Osteoblast (primary cell): ENCODE measurements at regions not wholly inside any gene's neighbourhood (a gene's known extent, or its start where the extent isn't known, plus 50 kb on each side); places are given as distances from the start of the nearest gene placed in this dataset.

Source experiments
- DNase-seq: peaks from one replicate; pipeline ENCODE4 v3.0.0; 2011; ENCODE audit warnings: low spot score, mixed read lengths; ENCODE audit not compliant: insufficient read length; ENCODE audit errors: missing footprints
- H2AFZ ChIP-seq: 2 replicates; pipeline ENCODE4 v1.6.0; 2011; ENCODE audit warnings: mild to moderate bottlenecking, low read length
- H3K27ac ChIP-seq: 2 replicates; pipeline ENCODE4 v1.5.1; 2011; ENCODE audit warnings: mild to moderate bottlenecking, low read depth, low read length, moderate library complexity
- H3K27me3 ChIP-seq: 2 replicates; pipeline ENCODE4 v1.6.0; 2012; ENCODE audit warnings: mild to moderate bottlenecking, control low read depth, inconsistent platforms, low read length, moderate library complexity; ENCODE audit not compliant: insufficient read depth
- H3K36me3 ChIP-seq: 2 replicates; pipeline ENCODE4 v1.5.1; 2011; ENCODE audit warnings: mild to moderate bottlenecking, low read length, control low read depth, moderate library complexity; ENCODE audit not compliant: insufficient read depth
- H3K4me1 ChIP-seq: 2 replicates; pipeline ENCODE4 v1.5.1; 2011; ENCODE audit warnings: mild to moderate bottlenecking, low read length, control low read depth, moderate library complexity; ENCODE audit not compliant: insufficient read depth
- H3K4me2 ChIP-seq: 2 replicates; pipeline ENCODE4 v1.6.0; 2011; ENCODE audit warnings: mild to moderate bottlenecking, low read length; ENCODE audit not compliant: insufficient read depth
- H3K4me3 ChIP-seq: fragments of 200-600 bp; sonication (generic); 3 replicates; pipeline ENCODE4 v1.5.1; 2012; ENCODE audit warnings: mild to moderate bottlenecking, low read length, inconsistent platforms; ENCODE audit not compliant: insufficient read depth
- H3K79me2 ChIP-seq: 2 replicates; pipeline ENCODE4 v1.6.0; 2012; ENCODE audit warnings: mild to moderate bottlenecking, low read length, control low read depth, inconsistent platforms; ENCODE audit not compliant: insufficient read depth
- H3K9me3 ChIP-seq: 2 replicates; pipeline ENCODE4 v1.5.1; 2011; ENCODE audit warnings: low read depth, low read length, control low read depth
- H4K20me1 ChIP-seq: 2 replicates; pipeline ENCODE4 v1.6.0; 2012; ENCODE audit warnings: mild to moderate bottlenecking, low read length, control low read depth; ENCODE audit not compliant: insufficient read depth
- TF ChIP-seq, protein P1 (sequence below): IDR thresholded peaks from 2 replicates; pipeline ENCODE4 v1.5.1; 2011; ENCODE audit warnings: mild to moderate bottlenecking, low read depth, low read length, moderate library complexity; ENCODE audit errors: extremely low read depth

DNA sequence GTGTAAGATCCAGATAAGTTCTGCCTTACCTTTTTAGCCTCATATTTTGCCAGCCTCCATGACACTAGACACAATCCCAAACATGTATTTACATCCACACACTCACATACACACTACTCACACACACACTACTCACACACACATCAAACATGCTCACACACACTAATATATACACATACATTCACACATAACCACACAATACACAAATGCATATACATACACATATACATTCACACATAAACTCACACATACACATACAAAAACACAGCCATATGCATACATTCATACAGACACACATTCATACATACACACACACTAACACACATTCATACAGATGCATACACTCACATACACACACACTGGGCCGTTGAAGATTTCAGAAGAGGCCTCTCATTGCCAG is 109.5 kb downstream of the MAIP1 start:
- H3K79me2 ChIP-seq = no peaks in the 10 kb centered on the region
- H3K4me3 ChIP-seq = no peak overlapping the region
- H3K4me1 ChIP-seq = no peaks in the 10 kb centered on the region
- no peak overlapping the region for H2AFZ ChIP-seq
- H3K4me2 ChIP-seq = no peak overlapping the region
- TF ChIP-seq, protein P1, sequence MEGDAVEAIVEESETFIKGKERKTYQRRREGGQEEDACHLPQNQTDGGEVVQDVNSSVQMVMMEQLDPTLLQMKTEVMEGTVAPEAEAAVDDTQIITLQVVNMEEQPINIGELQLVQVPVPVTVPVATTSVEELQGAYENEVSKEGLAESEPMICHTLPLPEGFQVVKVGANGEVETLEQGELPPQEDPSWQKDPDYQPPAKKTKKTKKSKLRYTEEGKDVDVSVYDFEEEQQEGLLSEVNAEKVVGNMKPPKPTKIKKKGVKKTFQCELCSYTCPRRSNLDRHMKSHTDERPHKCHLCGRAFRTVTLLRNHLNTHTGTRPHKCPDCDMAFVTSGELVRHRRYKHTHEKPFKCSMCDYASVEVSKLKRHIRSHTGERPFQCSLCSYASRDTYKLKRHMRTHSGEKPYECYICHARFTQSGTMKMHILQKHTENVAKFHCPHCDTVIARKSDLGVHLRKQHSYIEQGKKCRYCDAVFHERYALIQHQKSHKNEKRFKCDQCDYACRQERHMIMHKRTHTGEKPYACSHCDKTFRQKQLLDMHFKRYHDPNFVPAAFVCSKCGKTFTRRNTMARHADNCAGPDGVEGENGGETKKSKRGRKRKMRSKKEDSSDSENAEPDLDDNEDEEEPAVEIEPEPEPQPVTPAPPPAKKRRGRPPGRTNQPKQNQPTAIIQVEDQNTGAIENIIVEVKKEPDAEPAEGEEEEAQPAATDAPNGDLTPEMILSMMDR = no peak
- DNase-seq = no peak
- H3K9me3 ChIP-seq = no peaks in the 10 kb centered on the region
- no peaks in the 10 kb centered on the region for H3K36me3 ChIP-seq
- H3K27ac ChIP-seq = no peak overlapping the region
- H3K27me3 ChIP-seq = peaks cover 11% of the 10 kb centered on the region
- no peaks in the 10 kb centered on the region for H4K20me1 ChIP-seq

DNA sequence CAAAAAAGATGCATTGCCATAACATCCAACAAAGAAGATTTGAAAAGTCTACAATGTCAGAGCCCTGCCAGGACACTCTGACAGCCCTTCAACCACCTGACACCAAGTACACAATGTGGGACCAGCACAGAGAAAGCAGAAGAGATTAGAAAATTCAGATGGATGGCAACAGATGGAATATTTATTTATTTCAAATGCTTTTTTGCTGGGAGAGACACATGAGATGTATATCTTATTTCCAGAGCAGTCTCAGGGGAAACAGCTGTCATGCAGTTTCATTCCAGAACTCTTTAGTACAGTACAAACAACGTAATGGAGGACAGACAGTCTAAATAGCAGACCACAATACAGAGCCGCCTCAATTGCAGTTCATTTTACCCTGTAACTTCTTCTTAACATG is 110.1 kb downstream of the MAIP1 start:
- TF ChIP-seq, protein P1 = no peak
- no peak for DNase-seq
- Histone ChIP-seq H3K36me3 (no peaks in the 10 kb centered on the region), H3K27me3 (peaks cover 11% of the 10 kb centered on the region), H3K9me3 (no peaks in the 10 kb centered on the region), H3K4me1 (no peaks in the 10 kb centered on the region), H3K4me2 (no peak overlapping the region), H4K20me1 (no peaks in the 10 kb centered on the region), H3K27ac (no peak overlapping the region), H2AFZ (no peak overlapping the region), H3K4me3 (no peak overlapping the region), H3K79me2 (no peaks in the 10 kb centered on the region)

DNA sequence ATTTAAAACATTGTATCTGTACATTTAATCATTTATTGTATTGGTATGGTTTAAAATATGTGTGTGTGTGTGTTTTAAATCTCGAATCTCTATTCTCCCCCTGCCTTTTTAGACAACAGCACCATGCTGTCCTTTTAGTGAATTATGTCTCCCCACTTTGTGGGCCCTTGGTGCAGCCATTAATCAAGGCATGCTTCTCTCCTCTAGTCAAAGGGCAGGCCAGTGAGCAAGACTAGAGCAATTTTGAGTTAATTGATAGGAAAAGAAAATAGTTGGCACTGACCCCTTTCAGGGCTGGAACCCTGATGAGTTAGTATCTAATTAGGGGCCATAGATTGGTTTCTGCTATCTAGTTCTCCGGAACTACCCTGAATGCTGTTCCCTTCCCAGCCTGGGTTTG is 111.0 kb downstream of the MAIP1 start:
- H3K27ac ChIP-seq = no peak overlapping the region
- H3K4me1 ChIP-seq = no peaks in the 10 kb centered on the region
- no peaks in the 10 kb centered on the region for H3K9me3 ChIP-seq
- DNase-seq = no peak
- peaks cover 11% of the 10 kb centered on the region for H3K27me3 ChIP-seq
- TF ChIP-seq, protein P1 = no peak
- no peak overlapping the region for H2AFZ ChIP-seq
- H3K79me2 ChIP-seq = no peaks in the 10 kb centered on the region
- no peaks in the 10 kb centered on the region for H3K36me3 ChIP-seq
- H3K4me3 ChIP-seq = no peak overlapping the region
- no peak overlapping the region for H3K4me2 ChIP-seq
- H4K20me1 ChIP-seq = no peaks in the 10 kb centered on the region

DNA sequence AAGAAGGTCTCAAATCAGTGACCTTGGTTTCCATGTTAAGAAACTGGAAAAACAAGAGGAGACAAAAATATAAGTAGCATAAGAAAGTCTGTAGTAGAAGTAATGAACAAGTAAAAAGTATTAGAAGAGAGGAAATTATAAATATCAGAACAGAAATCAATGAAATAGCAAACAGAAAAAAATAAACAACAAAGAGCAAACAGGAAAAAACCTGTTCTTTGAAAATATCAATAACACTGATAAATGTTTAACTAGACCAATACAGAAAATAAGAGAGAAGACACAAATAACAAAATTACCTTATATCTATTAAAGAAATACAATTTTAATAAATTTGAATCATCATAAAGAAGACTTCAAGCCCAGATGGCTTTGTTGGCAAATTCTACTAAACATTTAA is 113.3 kb downstream of the MAIP1 start:
- H2AFZ ChIP-seq = no peak overlapping the region
- H3K4me1 ChIP-seq = no peaks in the 10 kb centered on the region

More for the DNA sequence above, 113.3 kb downstream of the MAIP1 start:
- TF ChIP-seq, protein P1 = no peak
- Histone ChIP-seq H3K36me3 (no peaks in the 10 kb centered on the region), H3K4me2 (no peak overlapping the region), H3K27me3 (peaks cover 10% of the 10 kb centered on the region), H3K27ac (no peak overlapping the region), H4K20me1 (no peaks in the 10 kb centered on the region), H3K4me3 (no peak overlapping the region), H3K9me3 (no peaks in the 10 kb centered on the region), H3K79me2 (no peaks in the 10 kb centered on the region)
- DNase-seq = no peak
